CD1c-positive myeloid dendritic cell (primary cell): ENCODE measurements at regions not wholly inside any gene's neighbourhood (a gene's known extent, or its start where the extent isn't known, plus 50 kb on each side); places are given as distances from the start of the nearest gene placed in this dataset.
"Not testable (repeated sequence)": the region's sequence is repeated elsewhere in the genome, so short reads cannot be mapped to it uniquely, and the experiment has no call there.

ENCODE experiments used
- DNase-seq: peaks from one replicate; pipeline ENCODE4 v3.0.0-alpha.2; 2016; ENCODE audit errors: extremely low spot score

DNA sequence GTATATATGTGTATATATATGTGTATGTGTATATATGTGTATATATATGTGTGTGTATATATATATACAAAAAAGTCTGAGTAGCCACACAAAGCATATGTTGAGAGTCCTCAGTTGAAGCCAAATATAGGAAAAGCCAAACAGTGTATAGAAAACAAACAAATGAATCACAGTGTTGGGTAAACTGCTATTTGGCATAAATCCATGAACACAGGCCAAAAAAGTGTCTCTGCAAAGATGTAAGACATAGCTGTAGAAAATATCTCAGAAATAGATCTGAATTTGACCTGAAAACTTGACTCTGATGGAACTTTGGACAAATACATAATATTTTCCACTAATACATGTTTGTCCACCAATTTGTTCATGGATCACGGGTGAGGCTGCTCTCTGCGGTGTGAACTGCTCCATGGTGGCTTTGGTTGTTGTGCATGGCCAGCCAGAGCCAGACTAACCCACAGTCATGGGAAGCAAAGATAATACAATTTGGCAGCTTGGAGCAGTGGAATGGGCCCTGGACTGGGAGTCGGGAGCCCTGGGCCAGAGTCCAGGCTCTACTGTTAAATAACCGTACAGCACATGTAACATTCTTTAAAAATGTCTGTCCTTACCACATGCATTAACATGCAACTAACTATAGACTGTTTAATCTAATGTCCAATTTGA, 76.9 kb upstream of the EED start:
- DNase-seq, result no peak

DNA sequence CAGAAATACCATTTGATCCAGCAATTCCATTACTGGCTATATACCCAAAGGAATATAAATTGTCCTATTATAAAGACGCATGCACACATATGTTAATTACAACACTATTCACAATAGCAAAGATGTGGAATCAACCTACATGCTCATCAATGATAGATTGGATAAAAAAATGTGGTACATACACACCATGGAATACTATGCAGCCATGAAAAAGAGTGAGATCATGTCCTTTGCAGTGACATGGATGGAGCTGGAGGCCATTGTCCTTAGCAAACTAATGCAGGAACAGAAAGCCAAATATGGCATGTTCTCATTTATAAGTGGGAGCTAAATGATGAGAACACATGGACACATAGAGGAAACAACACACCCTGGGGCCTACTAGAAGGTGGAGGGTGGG, 78.3 kb upstream of the EED start:
- not testable (repeated sequence) for DNase-seq

DNA sequence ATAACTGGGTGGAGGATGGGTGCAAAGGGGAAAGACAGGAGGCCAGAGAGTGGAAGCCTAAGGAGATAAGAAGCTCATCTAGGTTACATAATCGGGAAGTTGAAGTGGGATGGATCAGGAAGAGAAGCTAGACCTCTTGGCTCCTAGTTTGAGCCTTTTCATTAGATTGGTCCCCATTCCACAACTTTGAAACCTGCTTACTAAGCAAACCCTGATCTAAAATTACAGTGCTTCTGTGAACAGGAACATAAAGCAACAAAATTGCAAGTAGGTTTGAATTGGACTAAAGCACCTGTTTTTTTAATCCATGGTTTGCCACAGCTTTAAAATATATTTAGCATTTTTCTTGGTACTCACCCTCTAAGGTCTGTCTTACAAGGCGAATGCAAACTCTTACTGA, 80.4 kb upstream of the EED start:
- DNase-seq, result no peak

DNA sequence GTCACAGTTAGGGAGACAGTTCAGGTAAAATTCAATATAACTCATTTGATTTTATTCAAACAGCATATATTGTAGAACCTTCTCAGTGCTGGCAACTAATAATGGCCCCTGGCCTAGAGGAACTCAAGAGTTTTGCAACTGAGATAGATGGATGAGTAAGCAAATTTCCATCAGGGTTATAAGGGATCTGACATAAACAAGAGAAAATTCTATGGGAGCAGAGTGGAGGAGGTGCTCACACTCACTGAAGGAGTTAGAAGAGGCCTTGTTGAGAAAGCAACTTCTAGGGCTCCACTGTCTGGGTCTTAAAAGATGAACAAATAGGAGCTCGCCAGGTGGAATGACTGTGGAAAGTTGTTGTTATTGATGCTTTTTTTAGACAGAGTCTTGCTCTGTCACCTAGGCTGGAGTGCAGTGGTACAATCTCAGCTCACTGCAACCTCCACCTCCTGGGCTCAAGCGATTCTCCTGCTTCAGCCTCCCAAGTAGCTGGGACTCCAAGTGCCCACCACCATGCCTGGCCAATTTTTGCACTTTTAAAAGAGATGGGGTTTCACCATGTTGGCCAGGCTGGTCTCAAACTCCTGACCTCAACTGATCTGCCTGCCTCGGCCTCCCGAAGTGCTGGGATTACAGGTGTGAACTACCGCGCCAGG, 81.2 kb upstream of the EED start:
- peak; percentile 59 for DNase-seq

DNA sequence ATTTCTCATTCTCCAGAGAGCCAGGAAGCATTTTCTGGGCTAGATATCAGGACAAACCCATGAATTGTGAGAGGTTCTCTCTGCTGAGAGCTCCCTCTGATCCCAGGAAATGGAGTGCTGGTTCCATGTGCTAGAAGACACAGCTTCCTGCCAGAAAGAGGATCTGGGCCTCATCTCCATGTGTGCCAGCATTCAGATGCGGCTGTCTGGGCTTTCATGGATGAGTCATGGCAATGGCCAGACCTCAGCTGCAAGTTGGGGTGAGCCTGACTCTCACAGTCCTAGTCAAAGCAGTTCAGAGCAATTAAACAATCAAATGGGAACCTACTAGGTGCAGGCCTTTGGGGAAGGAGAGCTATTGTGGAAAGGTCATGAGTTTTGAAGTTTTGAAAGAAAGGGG, 82.3 kb upstream of the EED start:
- DNase-seq, result peak; percentile 92

DNA sequence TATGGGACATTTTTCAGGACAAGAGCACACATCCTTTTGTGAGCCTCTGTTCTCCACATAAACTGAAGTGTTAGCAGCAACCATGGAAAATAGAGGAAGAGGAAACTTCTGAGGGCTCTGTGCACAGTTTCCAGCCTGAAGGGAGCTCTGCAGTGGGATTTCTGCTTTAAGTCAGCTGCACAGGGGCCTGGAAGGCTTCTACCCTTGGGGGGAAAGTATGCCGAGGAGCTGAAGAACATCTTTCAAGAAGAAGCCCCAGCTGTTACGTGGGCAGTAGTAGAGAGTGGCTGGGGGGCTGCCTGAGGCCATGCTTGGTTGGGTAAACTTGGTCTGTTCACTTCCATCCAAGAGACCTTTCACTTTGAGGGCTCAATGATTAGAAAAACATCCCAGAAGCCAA, 82.7 kb upstream of the EED start:
- peak; percentile 61 for DNase-seq

DNA sequence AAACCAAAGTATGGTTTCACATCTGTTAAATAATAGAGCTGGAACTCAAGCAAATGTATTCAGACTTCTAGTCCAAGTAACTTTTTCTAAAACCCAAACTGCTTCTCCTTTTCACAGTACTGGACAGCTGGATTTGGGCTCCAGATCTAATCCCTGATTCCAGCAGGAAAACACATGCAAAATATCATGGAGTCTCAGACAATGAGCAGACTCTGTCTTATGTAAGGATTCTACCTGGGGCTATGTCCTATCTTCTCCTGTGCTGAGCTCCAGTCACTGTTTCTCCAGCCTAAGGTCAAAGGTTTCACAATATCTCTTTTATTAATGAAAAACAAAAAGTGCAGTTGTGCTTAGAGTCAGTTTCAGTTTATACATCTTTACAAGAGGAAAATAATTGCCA, 83.2 kb upstream of the EED start:
- DNase-seq, result no peak

DNA sequence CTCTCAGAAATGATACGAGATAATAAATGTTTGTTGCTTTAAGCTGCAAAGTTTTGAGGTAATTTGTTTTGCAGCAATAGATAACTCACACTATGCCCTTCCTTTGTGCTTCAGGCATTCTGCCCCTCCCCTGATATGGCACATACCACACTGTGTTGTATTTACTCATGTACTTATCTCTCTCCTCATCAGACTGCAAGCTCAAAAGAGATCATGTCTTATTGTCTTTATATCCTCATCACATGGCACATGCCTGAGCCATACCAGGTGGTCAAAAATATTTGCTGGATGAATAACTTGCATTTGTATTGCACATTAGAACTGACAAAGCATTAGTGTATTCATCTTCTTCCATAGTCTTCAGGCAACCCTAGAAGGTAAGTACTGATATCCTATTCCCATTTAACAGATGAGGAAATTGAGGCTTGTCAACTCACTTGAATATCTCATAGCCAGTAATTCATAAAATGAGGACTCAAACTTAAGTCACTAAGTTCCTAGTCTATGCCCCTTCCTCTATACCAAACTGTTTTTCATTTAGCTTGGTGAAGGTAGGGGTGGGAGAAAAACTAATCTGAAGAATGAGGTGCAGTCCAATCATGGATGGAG, 83.9 kb upstream of the EED start:
- no peak for DNase-seq

DNA sequence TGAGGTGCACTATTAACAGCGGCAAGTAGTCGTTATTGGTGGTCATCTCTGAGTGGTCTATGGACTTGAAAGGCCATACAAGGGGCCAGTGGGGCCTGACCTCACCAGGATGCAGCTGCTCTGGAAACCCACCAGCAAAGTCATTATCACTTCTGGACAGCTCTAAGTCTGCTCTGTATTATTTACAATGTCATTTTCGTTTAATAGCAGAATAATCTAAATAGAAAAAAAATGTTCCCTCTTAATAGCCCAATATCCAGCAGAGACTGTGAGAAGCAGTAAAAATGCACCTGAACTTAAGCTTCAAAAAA, 85.0 kb upstream of the EED start:
- DNase-seq, result no peak

DNA sequence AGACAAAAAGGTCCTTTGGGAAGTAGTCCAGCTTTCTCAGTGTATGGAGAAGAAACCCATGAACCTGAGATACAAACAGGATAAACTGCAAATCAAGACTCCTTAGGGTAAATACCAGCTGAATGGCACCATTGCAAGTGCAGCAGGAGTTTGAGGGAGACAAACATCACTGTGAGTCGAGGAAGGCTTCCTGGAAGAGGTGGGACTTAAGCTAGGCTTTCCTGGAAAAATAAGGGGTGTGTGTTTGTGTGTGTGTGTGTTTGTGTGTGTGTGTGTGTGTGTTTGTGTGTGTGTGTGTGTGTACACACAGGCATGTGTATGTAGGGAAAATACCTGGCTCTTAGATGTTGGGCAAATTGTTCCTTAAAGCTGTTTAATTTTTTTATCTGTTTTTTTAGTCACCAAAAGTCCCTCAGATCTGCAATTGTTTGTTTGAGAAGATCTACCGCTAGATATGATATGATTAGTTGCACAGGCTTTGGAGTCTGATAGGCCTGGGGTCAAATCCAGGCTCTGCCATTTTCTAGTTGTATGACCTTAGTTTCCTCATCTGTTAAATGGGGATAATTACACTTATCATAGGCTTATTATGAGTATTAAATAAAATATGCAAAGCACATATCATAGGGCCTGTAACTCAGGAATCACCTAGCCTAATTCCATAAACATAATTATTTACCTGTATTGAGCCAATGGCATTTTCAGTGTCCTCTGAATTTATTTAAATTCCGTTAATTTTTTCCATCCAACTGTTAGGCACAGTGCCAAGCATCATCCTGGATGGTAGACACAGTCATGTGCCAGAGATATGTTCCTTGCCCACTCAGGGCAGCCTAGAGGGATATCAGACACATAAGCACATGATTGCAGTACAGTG, 85.6 kb upstream of the EED start:
- DNase-seq, result no peak

DNA sequence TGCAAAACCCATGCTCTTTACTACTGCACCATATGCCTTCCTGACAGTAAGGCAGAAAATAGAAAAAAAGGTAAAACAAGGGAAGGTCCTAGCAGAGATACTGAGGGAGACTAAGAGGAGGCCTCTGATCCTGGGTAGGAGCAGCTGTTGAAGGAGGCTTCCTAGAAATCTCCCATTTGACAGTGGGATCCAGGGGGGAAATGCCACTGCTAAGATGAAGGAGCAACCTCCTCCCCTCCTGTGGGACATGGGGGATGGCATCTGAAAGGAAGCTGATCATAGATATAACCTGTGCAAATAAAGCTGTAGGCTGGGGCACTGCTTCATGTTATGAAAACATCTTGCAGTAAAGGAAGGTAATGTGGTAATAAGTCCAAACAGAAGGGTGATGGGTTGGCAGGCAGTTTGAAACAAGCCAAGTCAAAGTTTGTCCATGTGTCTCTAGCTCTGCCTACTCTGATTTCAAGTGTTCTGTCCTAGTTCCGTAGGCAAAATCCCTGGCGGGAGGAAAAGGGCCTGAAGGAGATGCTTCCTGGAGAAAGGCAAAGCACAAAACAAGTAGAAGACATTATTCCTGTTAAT, 86.7 kb upstream of the EED start:
- no peak for DNase-seq

DNA sequence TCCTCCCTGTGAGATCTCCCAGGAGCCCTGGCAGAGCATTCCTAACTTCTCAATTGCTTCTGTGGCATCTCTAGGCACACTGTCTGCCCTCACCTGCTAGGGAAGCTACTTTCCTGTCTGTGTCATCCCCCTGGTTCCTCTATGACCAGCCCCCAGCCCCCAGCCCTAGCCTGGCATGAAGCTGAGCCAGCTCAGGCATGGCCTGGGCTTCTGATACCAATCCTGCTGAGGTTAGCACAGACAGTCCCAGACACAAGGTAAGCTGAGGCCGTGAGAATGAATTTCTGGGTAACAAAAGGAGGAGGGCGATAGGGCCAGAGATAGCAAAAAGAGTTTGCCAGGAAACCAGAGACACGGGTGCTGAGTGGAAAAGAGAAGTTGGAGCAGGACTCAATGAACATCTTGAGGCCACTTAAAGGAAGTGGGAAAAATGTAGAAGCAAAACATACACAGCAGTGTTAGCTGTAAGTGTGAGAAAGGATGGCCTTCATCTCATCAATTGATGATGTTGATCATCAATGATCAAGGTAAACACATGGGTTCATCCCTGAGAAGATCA, 87.6 kb upstream of the PICALM start:
- DNase-seq, result peak; percentile 71

DNA sequence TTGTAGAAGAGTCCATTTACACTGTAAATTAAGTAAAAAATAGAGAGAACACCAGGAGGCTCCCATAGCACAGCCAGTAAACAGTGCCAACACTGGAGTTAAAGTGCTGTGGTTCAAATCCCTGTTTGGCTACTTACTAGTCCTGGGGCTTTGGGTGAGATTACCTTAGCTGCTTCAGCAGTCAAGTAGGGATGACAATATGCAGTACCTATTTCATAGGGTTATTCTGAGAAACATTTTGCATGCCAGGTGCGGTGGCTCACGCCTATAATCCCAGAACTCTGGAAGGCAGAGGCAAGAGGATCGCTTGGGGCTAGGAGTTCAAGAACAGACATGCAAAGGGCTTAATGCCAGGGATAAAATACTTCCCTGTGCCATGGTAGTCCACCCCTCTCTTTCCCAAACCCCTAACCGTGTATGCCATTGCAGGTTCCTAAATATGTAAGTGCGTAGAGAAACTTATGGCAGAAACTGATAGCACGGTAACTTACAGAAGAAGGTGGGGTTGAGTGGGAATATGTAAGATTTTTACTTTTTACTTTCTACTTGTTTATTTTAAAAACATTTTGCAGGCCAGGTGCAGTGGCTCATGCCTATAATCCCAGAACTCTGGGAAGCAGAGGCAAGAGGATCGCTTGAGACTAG, 86.4 kb upstream of the PICALM start:
- DNase-seq, result no peak

DNA sequence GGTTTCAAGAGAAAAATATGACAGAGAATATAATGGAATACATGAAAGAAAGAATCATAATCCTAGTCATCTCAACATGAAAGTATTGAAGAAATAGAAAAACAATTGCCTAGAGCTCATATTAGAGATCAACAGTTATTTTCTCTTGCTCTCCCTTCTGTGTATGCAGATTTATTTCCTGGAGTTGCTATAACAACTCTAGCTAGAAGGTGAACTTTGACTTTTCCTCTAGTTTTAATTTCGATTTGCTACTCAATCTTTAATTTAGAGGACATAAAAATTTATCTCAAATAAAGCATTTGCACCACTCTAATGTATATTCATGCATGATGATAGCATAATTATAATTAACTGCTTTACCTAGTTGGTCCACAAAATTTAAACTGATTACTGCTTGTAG, 84.6 kb upstream of the PICALM start:
- DNase-seq, result no peak

DNA sequence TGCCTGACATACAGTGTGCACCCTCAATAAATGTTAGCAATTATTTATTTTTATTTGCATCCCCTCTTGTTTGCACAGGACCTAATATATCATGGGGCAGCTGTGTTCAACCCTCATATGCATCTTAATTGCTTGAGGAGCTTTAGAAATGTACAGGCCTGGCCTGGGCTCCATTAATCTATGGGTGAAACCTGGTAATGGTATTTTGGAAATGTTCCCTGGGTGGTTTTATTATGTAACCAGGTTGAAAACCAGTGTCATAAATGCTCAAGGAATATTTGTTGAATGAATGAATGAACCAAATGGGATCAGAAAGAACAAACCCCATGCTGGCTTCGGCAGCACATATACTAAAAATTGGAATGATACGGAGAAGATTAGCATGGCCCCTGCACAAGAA, 84.0 kb upstream of the PICALM start:
- DNase-seq, result no peak

DNA sequence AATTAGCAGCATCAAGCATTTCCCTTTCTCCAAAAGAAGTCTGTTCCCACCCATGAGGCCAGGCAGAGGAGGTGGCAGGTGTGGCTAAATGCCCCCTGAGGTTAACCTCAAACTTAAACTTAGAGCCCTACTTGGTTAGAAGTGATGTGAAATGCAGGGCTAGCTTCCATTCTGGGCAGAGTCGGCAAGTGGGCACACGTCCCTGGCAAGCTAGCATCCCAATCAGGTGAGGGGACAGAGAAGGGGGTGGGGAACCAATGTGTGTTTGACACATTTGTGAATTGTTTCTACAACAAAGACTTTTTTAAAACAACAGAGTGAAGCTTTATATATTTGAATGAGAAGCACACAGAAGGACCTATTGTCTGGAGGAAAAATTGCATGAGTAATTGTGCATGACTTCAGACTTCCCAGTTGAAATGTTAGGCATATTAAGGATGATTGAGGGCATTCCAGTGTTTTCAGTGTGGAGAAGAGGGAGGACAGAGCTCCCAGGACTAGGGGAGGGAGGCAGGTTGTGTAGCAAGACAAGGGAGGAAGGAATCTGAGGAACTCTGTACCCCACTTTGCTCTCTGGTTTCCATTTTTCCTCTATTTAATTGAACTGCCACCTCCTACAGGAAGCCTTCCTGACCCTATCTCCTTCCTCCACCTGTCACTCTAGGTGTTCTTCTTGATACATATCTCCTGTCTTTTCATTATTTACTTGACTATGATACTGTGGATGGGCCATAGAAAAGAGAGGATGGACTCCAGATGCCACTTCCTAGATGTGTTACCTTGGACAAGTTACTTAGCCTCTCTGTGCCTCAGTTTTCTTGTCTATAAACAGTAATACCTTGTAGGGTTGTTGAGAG, 83.3 kb upstream of the PICALM start:
- DNase-seq, result no peak

DNA sequence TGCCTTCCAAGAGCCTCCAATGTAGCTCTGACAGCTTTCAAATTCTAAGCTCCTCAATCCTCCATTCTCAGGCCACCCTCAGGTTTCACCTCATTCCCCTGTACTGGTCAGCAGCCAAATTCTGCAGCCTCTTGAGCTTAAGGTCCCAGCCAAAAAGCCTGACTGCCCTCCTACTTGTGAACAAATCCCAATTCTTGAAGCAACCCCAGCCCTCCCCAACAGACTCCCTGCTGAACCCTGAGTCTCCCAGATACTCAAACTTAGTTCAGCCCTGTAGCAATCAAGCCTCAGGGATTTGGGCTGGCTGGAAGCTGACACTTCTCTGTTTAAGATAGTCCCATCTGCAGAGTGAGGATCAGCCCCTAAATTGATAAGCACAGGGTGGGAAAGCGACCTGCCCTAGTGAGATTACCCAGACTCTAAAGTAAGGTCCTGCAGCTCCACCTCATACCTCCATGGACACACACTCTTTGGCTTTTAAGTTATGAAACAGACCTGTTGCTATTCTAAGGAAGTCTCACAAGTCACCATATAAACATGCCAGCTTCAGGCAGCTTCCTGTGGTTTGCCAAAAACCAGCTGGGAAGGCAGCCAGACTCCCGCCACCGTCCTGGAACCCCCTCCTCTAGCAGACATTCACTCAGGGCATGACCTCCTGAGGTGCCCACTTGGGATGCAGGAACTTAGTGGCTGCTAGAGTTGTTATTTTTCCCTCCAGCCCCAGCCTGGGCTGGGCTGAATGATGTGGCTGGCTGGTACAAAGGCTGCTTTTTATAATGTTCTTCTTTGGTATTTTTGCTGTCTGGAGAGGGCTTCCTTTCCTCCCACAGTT, 82.5 kb upstream of the PICALM start:
- peak; percentile 46 for DNase-seq

DNA sequence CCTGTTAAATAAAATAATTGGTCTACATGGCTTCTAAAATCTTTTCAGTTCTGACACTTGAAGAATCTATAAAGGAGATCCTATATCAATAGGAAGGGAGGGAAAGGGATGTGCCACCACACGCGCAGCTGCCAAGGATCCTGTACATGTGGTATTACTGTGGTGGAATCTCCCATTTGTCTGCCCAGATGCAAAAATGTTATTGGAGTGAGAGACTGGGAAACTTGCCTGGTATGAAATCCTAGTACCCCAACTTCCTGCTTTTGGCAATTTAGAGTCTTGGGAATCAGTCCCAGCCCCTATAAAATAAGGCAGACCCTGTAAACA, 81.9 kb upstream of the PICALM start:
- DNase-seq, result no peak

DNA sequence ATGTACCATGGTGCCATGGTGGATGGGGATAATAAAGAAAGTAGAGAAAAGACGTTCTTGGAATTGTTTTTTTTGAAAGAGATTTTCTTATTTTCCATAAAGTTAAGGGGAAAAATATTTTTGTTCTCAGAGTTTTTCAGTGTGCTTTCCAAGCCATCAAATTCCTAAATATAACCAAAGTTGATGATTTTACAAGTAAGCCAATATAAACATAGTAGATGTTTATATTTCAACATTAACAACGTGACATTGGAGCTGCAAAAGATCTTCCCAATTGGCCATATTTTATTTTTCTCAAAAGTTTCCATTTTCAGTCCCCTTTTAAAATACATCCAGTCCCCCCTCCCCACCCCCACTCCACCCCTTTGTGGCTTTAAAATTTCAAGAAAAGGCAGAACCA, 80.9 kb upstream of the PICALM start:
- no peak for DNase-seq

DNA sequence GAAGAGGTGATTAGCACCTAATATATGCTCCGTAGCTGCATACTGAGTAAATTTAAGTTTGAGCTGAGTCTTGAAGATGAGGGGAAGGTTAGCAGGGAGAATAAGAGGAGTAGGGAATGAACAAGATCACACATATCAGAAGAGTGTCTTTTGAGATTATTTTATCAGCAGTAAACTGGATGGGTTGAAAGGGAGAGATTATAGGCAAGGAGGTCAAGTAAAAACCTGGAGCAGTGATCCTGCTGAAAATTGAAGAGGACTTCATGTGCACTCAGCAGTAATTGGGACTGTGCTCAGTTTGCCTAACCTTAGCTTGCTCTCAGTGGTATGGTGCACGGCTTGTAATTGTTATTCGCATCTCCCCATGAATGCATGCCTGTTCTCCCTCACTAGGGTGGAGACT, 79.5 kb upstream of the PICALM start:
- no peak for DNase-seq
